ENCODE measurements at regions not wholly inside any gene's neighbourhood (a gene's known extent, or its start where the extent isn't known, plus 50 kb on each side); places are given as distances from the start of the nearest gene placed in this dataset.

GRCh38 chr10:44313761-44314165 is 71.1 kb downstream of the CXCL12 start:
- Histone ChIP-seq H3K9me3 (replicated peaks; ENCODE audit: insufficient read depth, low read length) (no peaks in the 10 kb centered on the region), H3K4me1 (ENCODE audit: low read length) (no peaks in the 10 kb centered on the region), H3K27me3 (replicated peaks; ENCODE audit: insufficient read depth, low read length) (no peaks in the 10 kb centered on the region), H3K4me2 (ENCODE audit: low read depth, low read length) (no peak overlapping the region), H3K4me3 (ENCODE audit: low read length) (no peak overlapping the region), H3K9me2 (replicated peaks; ENCODE audit: insufficient read depth, low read length) (no peaks in the 10 kb centered on the region), H3K9ac (ENCODE audit: low read length) (no peak overlapping the region), H3K36me3 (replicated peaks; ENCODE audit: insufficient read depth, low read length) (no peaks in the 10 kb centered on the region), H4K20me1 (ENCODE audit: insufficient read depth, low read length) (no peaks in the 10 kb centered on the region), H2AFZ (ENCODE audit: low read length) (no peak overlapping the region), H3F3A (ENCODE audit: insufficient read depth, low read length) (no peaks in the 10 kb centered on the region), H3K79me2 (ENCODE audit: low read length) (no peaks in the 10 kb centered on the region), H3K27ac (ENCODE audit: low read length) (no peak overlapping the region)
- TF ChIP-seq EZH2 (optimal IDR thresholded peaks at IDR 0.05; ENCODE audit: low read depth, low read length) (no peak), CTCF (IDR thresholded peaks at IDR 0.05; ENCODE audit: low read length) (no peak), EZH2phosphoT487 (IDR thresholded peaks at IDR 0.05; ENCODE audit: low read length) (no peak)
- no peak for DNase-seq

GRCh38 chr10:44312401-44312800 is 72.5 kb downstream of the CXCL12 start:
- Histone ChIP-seq H3K36me3 (replicated peaks; ENCODE audit: insufficient read depth, low read length) (no peaks in the 10 kb centered on the region), H3K4me3 (ENCODE audit: low read length) (no peak overlapping the region)

GRCh38 chr10:44311563-44312051 is 73.3 kb downstream of the CXCL12 start:
- TF ChIP-seq CTCF (IDR thresholded peaks at IDR 0.05; ENCODE audit: low read length) (no peak), EZH2 (optimal IDR thresholded peaks at IDR 0.05; ENCODE audit: low read depth, low read length) (no peak), EZH2phosphoT487 (IDR thresholded peaks at IDR 0.05; ENCODE audit: low read length) (no peak)
- Histone ChIP-seq H3K79me2 (ENCODE audit: low read length) (no peaks in the 10 kb centered on the region), H3K4me1 (ENCODE audit: low read length) (no peaks in the 10 kb centered on the region), H3K9me3 (replicated peaks; ENCODE audit: insufficient read depth, low read length) (no peaks in the 10 kb centered on the region), H2AFZ (ENCODE audit: low read length) (peak overlapping the region; percentile 37; the same call in 1 of the 2 replicates), H3K4me3 (ENCODE audit: low read length) (no peak overlapping the region), H3K27ac (ENCODE audit: low read length) (no peak overlapping the region), H3K9ac (ENCODE audit: low read length) (no peak overlapping the region), H3K36me3 (replicated peaks; ENCODE audit: insufficient read depth, low read length) (no peaks in the 10 kb centered on the region), H3F3A (ENCODE audit: insufficient read depth, low read length) (no peaks in the 10 kb centered on the region), H3K9me2 (replicated peaks; ENCODE audit: insufficient read depth, low read length) (no peaks in the 10 kb centered on the region), H3K4me2 (ENCODE audit: low read depth, low read length) (0 out of 2 replicates have a peak overlapping the region, but pooled peaks have one; percentile 68), H3K27me3 (replicated peaks; ENCODE audit: insufficient read depth, low read length) (no peaks in the 10 kb centered on the region), H4K20me1 (ENCODE audit: insufficient read depth, low read length) (no peaks in the 10 kb centered on the region)
- DNase-seq: no peak

More at GRCh38 chr10:44312401-44312800, 72.5 kb downstream of the CXCL12 start:
- no peak overlapping the region for H3K9ac ChIP-seq (ENCODE audit: low read length)
- no peak overlapping the region for H3K27ac ChIP-seq (ENCODE audit: low read length)
- H4K20me1 ChIP-seq (ENCODE audit: insufficient read depth, low read length): no peaks in the 10 kb centered on the region
- no peak overlapping the region for H2AFZ ChIP-seq (ENCODE audit: low read length)
- H3K4me1 ChIP-seq (ENCODE audit: low read length): no peaks in the 10 kb centered on the region
- no peak for DNase-seq
- no peaks in the 10 kb centered on the region for H3F3A ChIP-seq (ENCODE audit: insufficient read depth, low read length)
- no peak for TF ChIP-seq EZH2phosphoT487 (IDR thresholded peaks at IDR 0.05; ENCODE audit: low read length)
- TF ChIP-seq EZH2 (optimal IDR thresholded peaks at IDR 0.05; ENCODE audit: low read depth, low read length): no peak
- no peak for TF ChIP-seq CTCF (IDR thresholded peaks at IDR 0.05; ENCODE audit: low read length)
- no peaks in the 10 kb centered on the region for H3K9me3 ChIP-seq (replicated peaks; ENCODE audit: insufficient read depth, low read length)
- H3K4me2 ChIP-seq (ENCODE audit: low read depth, low read length): no peak overlapping the region
- no peaks in the 10 kb centered on the region for H3K79me2 ChIP-seq (ENCODE audit: low read length)
- H3K27me3 ChIP-seq (replicated peaks; ENCODE audit: insufficient read depth, low read length): no peaks in the 10 kb centered on the region
- H3K9me2 ChIP-seq (replicated peaks; ENCODE audit: insufficient read depth, low read length): no peaks in the 10 kb centered on the region
